HepG2 (cell line): ENCODE measurements at regions not wholly inside any gene's neighbourhood (a gene's known extent, or its start where the extent isn't known, plus 50 kb on each side); places are given as distances from the start of the nearest gene placed in this dataset.

Experiments
- ATAC-seq: fragments of 200-7000 bp; cut with Tn5 transposase; 3 replicates; pipeline ENCODE4 v1.9.1; 2020; ENCODE audit warnings: mild to moderate bottlenecking, moderate library complexity
- BruUV-seq: library from RNA; stranded (reverse); fragments of 400-500 nt; replicated peaks from 2 replicates; lab custom pipeline; 2021; lab: Mats Ljungman, UMichigan
- CTCF ChIA-PET: fragments of 300-600 bp; formaldehyde crosslinking; extraction: SDS; loops from one replicate; lab custom pipeline; 2021; ENCODE audit warnings: low total read pairs, inconsistent platforms, low intra/inter-chr PET ratio; lab: Yijun Ruan, JAX
- POLR2A ChIA-PET: fragments of 350-600 bp; sonication (Branson Sonifier 250); formaldehyde crosslinking; loops from one replicate; lab custom pipeline; 2020; ENCODE audit warnings: antibody characterized with exemption, inconsistent platforms; lab: Yijun Ruan, JAX
- DNase-seq: peaks from one replicate; pipeline ENCODE4 v3.0.0-alpha.2; 2015; ENCODE audit warnings: low spot score
- FAIRE-seq: peaks from 3 replicates; lab custom pipeline; 2011; peaks lifted over from hg19 to GRCh38; lab: Jason Lieb, UNC
- H2AFZ ChIP-seq: one replicate; pipeline ENCODE4 v1.6.1; 2011; ENCODE audit warnings: low read length, inconsistent platforms
- H3K27ac ChIP-seq: fragments of 300-600 bp; 3 replicates; pipeline ENCODE4 v1.8.0; 2011; ENCODE audit warnings: mixed run types, mild to moderate bottlenecking, mixed read lengths, low read length, inconsistent platforms; ENCODE audit not compliant: insufficient read depth; ENCODE audit errors: extremely low read length
- H3K27me3 ChIP-seq, 2 experiments: fragments of 200-600 bp in 1 of 2; 2 replicates in 1 of 2; 3 replicates in 1 of 2; pipeline versions ENCODE4 v1.6.0 to v1.8.0; 2011; ENCODE audit warnings: low read length in 2 of 2, mild to moderate bottlenecking in 2 of 2, moderate library complexity in 2 of 2, inconsistent platforms in 1 of 2; ENCODE audit not compliant: insufficient read depth in 2 of 2, control insufficient read depth in 1 of 2
- H3K36me3 ChIP-seq, 2 experiments: fragments of 200-600 bp in 1 of 2; replicated peaks in 1 of 2; 2 replicates in 1 of 2; 3 replicates in 1 of 2; pipeline versions ENCODE4 v1.5.1 to v1.8.0; 2011; ENCODE audit warnings: low read length in 2 of 2, inconsistent platforms in 1 of 2; ENCODE audit not compliant: insufficient read depth in 2 of 2, control insufficient read depth in 1 of 2
- H3K4me1 ChIP-seq: 2 replicates; pipeline ENCODE4 v1.5.1; 2012; ENCODE audit warnings: low read length, inconsistent platforms; ENCODE audit not compliant: insufficient read depth
- H3K4me2 ChIP-seq: 2 replicates; pipeline ENCODE4 v1.6.0; 2011; ENCODE audit warnings: low read depth, low read length, inconsistent platforms
- H3K4me3 ChIP-seq, 3 experiments: fragments of 200-600 bp in 1 of 3; sonication (generic), shearing (Covaris generic) in 1 of 3; replicated peaks in 1 of 3; 2 replicates each; pipeline ENCODE4 v1.5.1; 2011 to 2016; ENCODE audit warnings: low read length in 3 of 3, inconsistent platforms in 2 of 3, low read depth in 2 of 3, mild to moderate bottlenecking in 2 of 3, control low read depth in 1 of 3, mixed read lengths in 1 of 3; ENCODE audit not compliant: insufficient read depth in 1 of 3
- H3K79me2 ChIP-seq: one replicate; pipeline ENCODE4 v1.6.1; 2011; ENCODE audit warnings: low read length, inconsistent platforms; ENCODE audit not compliant: insufficient read depth
- H3K9ac ChIP-seq: 2 replicates; pipeline ENCODE4 v1.6.0; 2011; ENCODE audit warnings: mild to moderate bottlenecking, low read depth, low read length, inconsistent platforms; ENCODE audit not compliant: insufficient read depth
- H3K9me3 ChIP-seq: 2 replicates; pipeline ENCODE4 v1.5.1; 2012; ENCODE audit warnings: mild to moderate bottlenecking, low read length
- H4K20me1 ChIP-seq: 2 replicates; pipeline ENCODE4 v1.6.0; 2011; ENCODE audit warnings: inconsistent platforms, mild to moderate bottlenecking, low read length, moderate library complexity; ENCODE audit not compliant: insufficient read depth
- MZF1 ChIP-seq: sonication (generic); formaldehyde crosslinking; IDR thresholded peaks from 2 replicates; pipeline ENCODE4 v1.8.1; 2023; ENCODE audit warnings: mild to moderate bottlenecking, missing genetic modification reagents, borderline replicate concordance
- PREB ChIP-seq: sonication (generic); formaldehyde crosslinking; IDR thresholded peaks from 2 replicates; pipeline ENCODE4 v1.4.0; 2020; ENCODE audit warnings: missing genetic modification reagents
- THAP7 ChIP-seq: sonication (generic); formaldehyde crosslinking; IDR thresholded peaks from 2 replicates; pipeline ENCODE4 v1.8.1; 2023; ENCODE audit warnings: mild to moderate bottlenecking, missing genetic modification reagents
- ZBTB46 ChIP-seq: sonication (generic); formaldehyde crosslinking; IDR thresholded peaks from 2 replicates; pipeline ENCODE4 v1.4.0; 2020; ENCODE audit warnings: mild to moderate bottlenecking, missing genetic modification reagents, borderline replicate concordance
- ZGPAT ChIP-seq: IDR thresholded peaks from 2 replicates; pipeline ENCODE4 v1.6.1; 2016; ENCODE audit warnings: mild to moderate bottlenecking
- ZIK1 ChIP-seq: sonication (generic); formaldehyde crosslinking; IDR thresholded peaks from 2 replicates; pipeline ENCODE4 v1.5.0; 2020; ENCODE audit warnings: mild to moderate bottlenecking, low read depth, missing genetic modification reagents, borderline replicate concordance
- ZNF775 ChIP-seq: sonication (generic); formaldehyde crosslinking; IDR thresholded peaks from 2 replicates; pipeline ENCODE4 v1.4.0; 2020; ENCODE audit warnings: missing genetic modification reagents, mild to moderate bottlenecking, moderate library complexity, borderline replicate concordance
- WGBS: methylation state at CpG from one replicate; pipeline ENCODE4 v1.1.6; 2017; ENCODE audit warnings: low lambda C conversion rate; 5-methylcytosine and 5-hydroxymethylcytosine counted together
- in situ Hi-C: cut with HindIII; loops from 2 replicates; pipeline ENCODE4 v1.10.0; 2017; ENCODE audit warnings: low pct_unique_long_range_greater_than_20kb; ENCODE audit not compliant: extremely low pct_ligation_motif_present
- intact Hi-C: fragments of 100-400 bp; cut with micrococcal nuclease; formaldehyde crosslinking; loops from one replicate; pipeline ENCODE4 v1.10.0; 2022; ENCODE audit not compliant: unreplicated experiment
- TF ChIP-seq, protein P1 (sequence below): sonication (generic); formaldehyde crosslinking; IDR thresholded peaks from 2 replicates; pipeline ENCODE4 v1.4.0; 2020; ENCODE audit warnings: missing genetic modification reagents, mild to moderate bottlenecking, borderline replicate concordance
- TF ChIP-seq, protein P2 (sequence below): sonication (generic); formaldehyde crosslinking; IDR thresholded peaks from 2 replicates; pipeline ENCODE4 v1.9.0; 2022; ENCODE audit warnings: low read depth, missing genetic modification reagents

GRCh38 chr5:117332341-117332740 is 757.7 kb upstream of the SEMA6A start (continued):
- TF ChIP-seq ZGPAT (CRISPR knock-in tag): no peak

- H3K4me1 ChIP-seq: no peaks in the 10 kb centered on the region
- CTCF ChIA-PET: no interaction called here
- intact Hi-C loops: no loop called here
- TF ChIP-seq, protein P1, sequence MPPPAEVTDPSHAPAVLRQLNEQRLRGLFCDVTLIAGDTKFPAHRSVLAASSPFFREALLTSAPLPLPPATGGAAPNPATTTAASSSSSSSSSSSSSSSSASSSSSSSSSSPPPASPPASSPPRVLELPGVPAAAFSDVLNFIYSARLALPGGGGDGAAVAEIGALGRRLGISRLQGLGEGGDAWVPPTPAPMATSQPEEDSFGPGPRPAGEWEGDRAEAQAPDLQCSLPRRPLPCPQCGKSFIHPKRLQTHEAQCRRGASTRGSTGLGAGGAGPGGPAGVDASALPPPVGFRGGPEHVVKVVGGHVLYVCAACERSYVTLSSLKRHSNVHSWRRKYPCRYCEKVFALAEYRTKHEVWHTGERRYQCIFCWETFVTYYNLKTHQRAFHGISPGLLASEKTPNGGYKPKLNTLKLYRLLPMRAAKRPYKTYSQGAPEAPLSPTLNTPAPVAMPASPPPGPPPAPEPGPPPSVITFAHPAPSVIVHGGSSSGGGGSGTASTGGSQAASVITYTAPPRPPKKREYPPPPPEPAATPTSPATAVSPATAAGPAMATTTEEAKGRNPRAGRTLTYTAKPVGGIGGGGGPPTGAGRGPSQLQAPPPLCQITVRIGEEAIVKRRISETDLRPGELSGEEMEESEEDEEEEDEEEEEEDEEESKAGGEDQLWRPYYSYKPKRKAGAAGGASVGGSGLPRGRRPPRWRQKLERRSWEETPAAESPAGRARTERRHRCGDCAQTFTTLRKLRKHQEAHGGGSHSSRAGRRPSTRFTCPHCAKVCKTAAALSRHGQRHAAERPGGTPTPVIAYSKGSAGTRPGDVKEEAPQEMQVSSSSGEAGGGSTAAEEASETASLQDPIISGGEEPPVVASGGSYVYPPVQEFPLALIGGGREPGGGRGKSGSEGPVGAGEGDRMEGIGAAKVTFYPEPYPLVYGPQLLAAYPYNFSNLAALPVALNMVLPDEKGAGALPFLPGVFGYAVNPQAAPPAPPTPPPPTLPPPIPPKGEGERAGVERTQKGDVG (CRISPR knock-in tag): no peak
- TF ChIP-seq MZF1 (CRISPR knock-in tag): no peak
- no peak for TF ChIP-seq ZNF775 (CRISPR knock-in tag)
- no peak for TF ChIP-seq ZIK1 (CRISPR knock-in tag)
- no peak for TF ChIP-seq THAP7 (CRISPR knock-in tag)
- no peak for TF ChIP-seq PREB (CRISPR knock-in tag)
- TF ChIP-seq, protein P2, sequence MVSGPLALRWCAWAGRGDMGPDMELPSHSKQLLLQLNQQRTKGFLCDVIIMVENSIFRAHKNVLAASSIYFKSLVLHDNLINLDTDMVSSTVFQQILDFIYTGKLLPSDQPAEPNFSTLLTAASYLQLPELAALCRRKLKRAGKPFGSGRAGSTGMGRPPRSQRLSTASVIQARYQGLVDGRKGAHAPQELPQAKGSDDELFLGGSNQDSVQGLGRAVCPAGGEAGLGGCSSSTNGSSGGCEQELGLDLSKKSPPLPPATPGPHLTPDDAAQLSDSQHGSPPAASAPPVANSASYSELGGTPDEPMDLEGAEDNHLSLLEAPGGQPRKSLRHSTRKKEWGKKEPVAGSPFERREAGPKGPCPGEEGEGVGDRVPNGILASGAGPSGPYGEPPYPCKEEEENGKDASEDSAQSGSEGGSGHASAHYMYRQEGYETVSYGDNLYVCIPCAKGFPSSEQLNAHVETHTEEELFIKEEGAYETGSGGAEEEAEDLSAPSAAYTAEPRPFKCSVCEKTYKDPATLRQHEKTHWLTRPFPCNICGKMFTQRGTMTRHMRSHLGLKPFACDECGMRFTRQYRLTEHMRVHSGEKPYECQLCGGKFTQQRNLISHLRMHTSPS (CRISPR knock-in tag): no peak
- no peak for TF ChIP-seq ZBTB46 (CRISPR knock-in tag)
These were observed 752.9 kb upstream of the SEMA6A start for GRCh38 chr5:117327511-117327910.

More at GRCh38 chr5:117327511-117327910, 752.9 kb upstream of the SEMA6A start:
- H3K79me2 ChIP-seq: no peaks in the 10 kb centered on the region
- POLR2A ChIA-PET: no interaction called here
- BruUV-seq: no TSS peak
- FAIRE-seq (no peak), ATAC-seq (no peak), DNase-seq (no peak)
- no peaks in the 10 kb centered on the region for H3K36me3 ChIP-seq
- in situ Hi-C loops: no loop called here
- no peak overlapping the region for H2AFZ ChIP-seq
- no peaks in the 10 kb centered on the region for H4K20me1 ChIP-seq
- H3K4me3 ChIP-seq: no peak overlapping the region
- H3K27ac ChIP-seq: no peak overlapping the region
- H3K27me3 ChIP-seq: no peaks in the 10 kb centered on the region
- H3K9ac ChIP-seq: no peak overlapping the region
- no peak overlapping the region for H3K4me2 ChIP-seq
- H3K9me3 ChIP-seq: no peaks in the 10 kb centered on the region
- WGBS: 0% methylated on average over 1 of the region's 1 CpG
